ENCODE measurements at regions not wholly inside any gene's neighbourhood (a gene's known extent, or its start where the extent isn't known, plus 50 kb on each side); places are given as distances from the start of the nearest gene placed in this dataset.

DNA sequence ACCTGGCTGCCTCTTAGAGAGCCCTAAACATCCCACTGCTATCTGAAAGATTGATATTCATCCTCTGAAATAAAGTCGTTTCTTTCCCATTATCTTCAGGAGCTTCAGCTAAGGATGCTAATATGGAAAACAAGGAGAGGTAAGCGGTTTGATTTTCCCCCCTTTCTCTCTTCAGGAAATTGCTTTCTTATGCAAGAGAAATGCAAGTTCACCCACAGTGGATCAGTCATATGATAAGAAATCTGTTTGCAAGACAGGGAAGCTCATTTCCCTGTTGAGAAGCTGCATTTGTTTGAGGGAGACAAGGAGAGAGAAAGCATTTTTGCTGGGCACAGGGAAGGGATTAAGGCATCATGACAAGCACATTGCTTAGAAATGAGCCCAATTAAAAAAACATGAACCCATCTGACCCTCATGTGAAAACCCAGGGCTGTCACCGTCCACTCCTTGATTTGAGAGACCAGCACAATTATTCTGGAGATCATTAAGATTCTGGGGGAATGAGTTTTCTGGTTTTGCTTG lies 53.7 kb upstream of the BOD1 start:
- Histone ChIP-seq H3K23ac (ENCODE audit: low read depth, low read length, poor library complexity) (no peak overlapping the region), H3K4me1 (ENCODE audit: control insufficient read depth in 2 of 2, insufficient read depth in 1 of 2, low read depth in 1 of 2, low read length in 2 of 2) (peaks cover 11 to 20% of the 10 kb centered on the region in 2 donors), H4K91ac (ENCODE audit: low read depth, low read length, poor library complexity) (no peak overlapping the region), H2BK12ac (ENCODE audit: low read length) (no peak overlapping the region), H3K4me3 (ENCODE audit: low read length in 2 of 2) (no peak overlapping the region), H3K36me3 (replicated peaks in 1 of 2; ENCODE audit: control insufficient read depth in 2 of 2, insufficient read depth in 2 of 2, low read length in 2 of 2) (no peaks in the 10 kb centered on the region), H2BK15ac (ENCODE audit: low read length) (no peak overlapping the region), H2BK5ac (ENCODE audit: low read length) (no peak overlapping the region), H3K27ac (replicated peaks; ENCODE audit: low read length) (no peak overlapping the region), H3K9me3 (replicated peaks in 1 of 2; ENCODE audit: control insufficient read depth in 2 of 2, insufficient read depth in 1 of 2, low read depth in 1 of 2, low read length in 2 of 2) (peaks cover 3 to 6% of the 10 kb centered on the region in 2 donors), H3K27me3 (ENCODE audit: control insufficient read depth in 3 of 3, insufficient read depth in 3 of 3, low read depth in 1 of 3, low read length in 3 of 3) (peaks cover 0 to 7% (median 0%) of the 10 kb centered on the region in 3 experiments), H4K8ac (ENCODE audit: low read depth, low read length) (no peak overlapping the region), H3K14ac (ENCODE audit: low read length) (no peak overlapping the region), H3K4me2 (ENCODE audit: insufficient read depth, low read length, poor library complexity, severe bottlenecking) (no peak overlapping the region), H3K9ac (ENCODE audit: low read depth, low read length, poor library complexity) (no peak overlapping the region), H3K4ac (ENCODE audit: low read length) (no peak overlapping the region), H3K18ac (ENCODE audit: low read length) (no peak overlapping the region), H2BK120ac (ENCODE audit: low read depth, low read length) (no peak overlapping the region), H3K79me1 (ENCODE audit: low read depth, low read length) (no peaks in the 10 kb centered on the region), H2AFZ (ENCODE audit: low read length) (no peak overlapping the region), H2AK5ac (ENCODE audit: low read depth, low read length) (no peak overlapping the region)
- no CpG with 5 or more reads among the region's 3 CpGs for WGBS, 2 donors (ENCODE audit: extremely low coverage in 2 of 2, insufficient read length in 2 of 2, insufficient replicate concordance in 1 of 2)
- no peak for DNase-seq (ENCODE audit: low spot score)

DNA sequence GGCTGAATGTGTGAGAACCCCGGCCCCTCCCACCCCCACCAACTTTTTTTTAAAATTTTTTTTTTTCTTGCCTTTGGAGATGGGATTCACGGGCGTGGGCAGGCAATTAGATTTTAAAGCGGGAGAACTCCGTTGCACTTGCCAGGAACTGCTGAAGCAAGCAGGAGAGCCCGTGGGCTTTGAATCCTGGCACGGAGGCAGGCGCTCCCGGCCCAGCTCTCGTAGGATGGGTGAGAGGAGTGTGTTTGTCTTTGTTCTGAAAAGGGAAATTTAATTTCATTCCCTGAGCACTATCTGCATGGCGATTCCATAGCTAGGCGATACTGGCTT lies 54.3 kb upstream of the BOD1 start:
- H3K27ac ChIP-seq (replicated peaks; ENCODE audit: low read length), result no peak overlapping the region
- H3K79me1 ChIP-seq (ENCODE audit: low read depth, low read length), result no peaks in the 10 kb centered on the region
- H3K4me1 ChIP-seq (ENCODE audit: control insufficient read depth in 2 of 2, insufficient read depth in 1 of 2, low read depth in 1 of 2, low read length in 2 of 2), result peaks cover 11 to 20% of the 10 kb centered on the region in 2 donors

DNA sequence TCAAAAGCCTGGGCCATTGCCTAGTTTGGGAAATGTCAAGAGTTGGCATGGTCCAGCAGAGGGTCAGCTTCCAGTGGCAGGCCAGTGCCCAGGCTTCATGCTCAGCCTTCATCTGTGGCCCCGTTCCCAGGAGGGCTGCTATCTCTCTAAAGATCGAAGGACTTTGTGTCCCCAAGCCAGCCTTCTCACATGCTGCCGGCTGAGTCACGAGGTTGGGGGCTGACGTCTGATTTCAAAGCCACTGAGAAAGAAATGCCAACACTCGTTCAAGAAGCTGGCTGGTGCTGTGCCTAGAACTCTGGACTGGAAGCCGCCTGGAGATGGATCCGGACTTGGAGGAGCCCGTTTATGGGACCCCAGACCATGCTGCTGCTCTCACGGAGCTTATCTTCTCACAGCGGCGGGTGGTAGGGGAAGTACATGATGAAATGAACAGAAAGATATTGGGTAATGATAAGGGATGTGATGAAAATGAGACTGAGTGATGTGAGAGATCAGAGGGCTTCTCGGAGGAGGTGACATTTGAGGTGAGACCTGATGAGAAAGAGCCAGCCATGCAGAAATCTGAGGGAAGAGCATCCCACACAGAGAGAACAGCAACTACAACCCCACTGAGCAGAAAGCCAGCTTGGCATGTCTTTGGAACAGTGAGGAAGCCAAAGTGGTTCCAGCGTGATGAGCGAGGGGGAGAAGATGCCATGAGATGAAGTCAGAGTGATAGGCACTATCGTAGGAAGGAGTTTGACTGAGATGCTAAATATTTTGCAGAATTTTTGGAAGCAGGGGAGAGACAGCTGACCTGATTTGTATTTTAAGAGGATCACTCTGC lies 54.9 kb upstream of the BOD1 start:
- H3K36me3 ChIP-seq (replicated peaks in 1 of 2; ENCODE audit: control insufficient read depth in 2 of 2, insufficient read depth in 2 of 2, low read length in 2 of 2), result no peaks in the 10 kb centered on the region
- H2BK12ac ChIP-seq (ENCODE audit: low read length), result peak overlapping the region; percentile 14
- H3K79me1 ChIP-seq (ENCODE audit: low read depth, low read length), result no peaks in the 10 kb centered on the region
- no peak overlapping the region for H3K23ac ChIP-seq (ENCODE audit: low read depth, low read length, poor library complexity)
- H3K18ac ChIP-seq (ENCODE audit: low read length), result peak overlapping the region; percentile 11
- no peak overlapping the region for H3K4ac ChIP-seq (ENCODE audit: low read length)
- no peak overlapping the region for H3K4me3 ChIP-seq (ENCODE audit: low read length in 2 of 2)
- H2BK5ac ChIP-seq (ENCODE audit: low read length), result no peak overlapping the region
- H4K8ac ChIP-seq (ENCODE audit: low read depth, low read length), result no peak overlapping the region
- H3K27ac ChIP-seq (replicated peaks; ENCODE audit: low read length), result no peak overlapping the region
- no peak overlapping the region for H3K9ac ChIP-seq (ENCODE audit: low read depth, low read length, poor library complexity)
- no peak overlapping the region for H3K14ac ChIP-seq (ENCODE audit: low read length)
- no peak overlapping the region for H2BK120ac ChIP-seq (ENCODE audit: low read depth, low read length)
- peaks cover 3 to 6% of the 10 kb centered on the region in 2 donors for H3K9me3 ChIP-seq (replicated peaks in 1 of 2; ENCODE audit: control insufficient read depth in 2 of 2, insufficient read depth in 1 of 2, low read depth in 1 of 2, low read length in 2 of 2)
- H3K4me1 ChIP-seq (ENCODE audit: control insufficient read depth in 2 of 2, insufficient read depth in 1 of 2, low read depth in 1 of 2, low read length in 2 of 2), result peaks cover 11 to 20% of the 10 kb centered on the region in 2 donors
- H4K91ac ChIP-seq (ENCODE audit: low read depth, low read length, poor library complexity), result no peak overlapping the region
- peak overlapping the region; percentile 44 for H2AK5ac ChIP-seq (ENCODE audit: low read depth, low read length)
- peak overlapping the region; percentile 30 for H2BK15ac ChIP-seq (ENCODE audit: low read length)
- H3K27me3 ChIP-seq (ENCODE audit: control insufficient read depth in 3 of 3, insufficient read depth in 3 of 3, low read depth in 1 of 3, low read length in 3 of 3), result peaks cover 0 to 7% (median 0%) of the 10 kb centered on the region in 3 experiments
- WGBS, 2 donors (ENCODE audit: extremely low coverage in 2 of 2, insufficient read length in 2 of 2, insufficient replicate concordance in 1 of 2), result no CpG with 5 or more reads among the region's 16 CpGs
- no peak for DNase-seq (ENCODE audit: low spot score)
- H3K4me2 ChIP-seq (ENCODE audit: insufficient read depth, low read length, poor library complexity, severe bottlenecking), result no peak overlapping the region
- no peak overlapping the region for H2AFZ ChIP-seq (ENCODE audit: low read length)

More for the DNA sequence above, 54.3 kb upstream of the BOD1 start:
- Histone ChIP-seq H3K4me2 (ENCODE audit: insufficient read depth, low read length, poor library complexity, severe bottlenecking) (no peak overlapping the region), H2BK5ac (ENCODE audit: low read length) (no peak overlapping the region), H3K18ac (ENCODE audit: low read length) (peak overlapping the region; percentile 62), H3K14ac (ENCODE audit: low read length) (no peak overlapping the region), H2BK12ac (ENCODE audit: low read length) (peak overlapping the region; percentile 14), H4K8ac (ENCODE audit: low read depth, low read length) (no peak overlapping the region), H3K27me3 (ENCODE audit: control insufficient read depth in 3 of 3, insufficient read depth in 3 of 3, low read depth in 1 of 3, low read length in 3 of 3) (peaks cover 0 to 7% (median 0%) of the 10 kb centered on the region in 3 experiments), H2AFZ (ENCODE audit: low read length) (no peak overlapping the region), H2BK15ac (ENCODE audit: low read length) (peak overlapping the region; percentile 30), H2BK120ac (ENCODE audit: low read depth, low read length) (no peak overlapping the region), H2AK5ac (ENCODE audit: low read depth, low read length) (peak overlapping the region; percentile 44), H3K4me3 (ENCODE audit: low read length in 2 of 2) (no peak overlapping the region), H3K9me3 (replicated peaks in 1 of 2; ENCODE audit: control insufficient read depth in 2 of 2, insufficient read depth in 1 of 2, low read depth in 1 of 2, low read length in 2 of 2) (peaks cover 3 to 6% of the 10 kb centered on the region in 2 donors), H4K91ac (ENCODE audit: low read depth, low read length, poor library complexity) (no peak overlapping the region), H3K23ac (ENCODE audit: low read depth, low read length, poor library complexity) (no peak overlapping the region), H3K36me3 (replicated peaks in 1 of 2; ENCODE audit: control insufficient read depth in 2 of 2, insufficient read depth in 2 of 2, low read length in 2 of 2) (no peaks in the 10 kb centered on the region), H3K9ac (ENCODE audit: low read depth, low read length, poor library complexity) (no peak overlapping the region), H3K4ac (ENCODE audit: low read length) (no peak overlapping the region)
- DNase-seq (ENCODE audit: low spot score), result no peak
- no CpG with 5 or more reads among the region's 12 CpGs for WGBS, 2 donors (ENCODE audit: extremely low coverage in 2 of 2, insufficient read length in 2 of 2, insufficient replicate concordance in 1 of 2)

DNA sequence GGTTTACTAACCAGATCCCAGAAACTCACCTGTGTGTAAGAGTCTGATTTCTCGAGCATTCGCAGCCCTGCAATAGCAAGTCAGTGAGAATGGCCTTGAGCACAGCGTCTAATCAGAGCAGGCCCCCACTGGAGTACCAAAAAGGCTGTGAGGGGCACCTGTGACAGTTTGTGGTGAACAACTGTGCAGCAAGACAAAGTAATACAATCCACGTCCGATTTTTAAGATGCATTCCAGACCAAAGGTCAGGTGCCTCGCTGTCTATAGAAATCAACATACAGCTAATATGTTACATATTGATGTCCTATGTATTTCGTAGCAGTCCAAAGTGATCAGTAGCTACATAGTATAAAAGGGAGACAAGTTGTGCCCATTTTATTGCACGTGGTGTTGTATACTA lies 55.7 kb upstream of the BOD1 start:
- Histone ChIP-seq H2BK5ac (ENCODE audit: low read length) (no peak overlapping the region), H2BK15ac (ENCODE audit: low read length) (no peak overlapping the region), H3K9ac (ENCODE audit: low read depth, low read length, poor library complexity) (no peak overlapping the region), H2AK5ac (ENCODE audit: low read depth, low read length) (no peak overlapping the region), H4K8ac (ENCODE audit: low read depth, low read length) (no peak overlapping the region), H3K79me1 (ENCODE audit: low read depth, low read length) (no peaks in the 10 kb centered on the region), H3K4me1 (ENCODE audit: control insufficient read depth in 2 of 2, insufficient read depth in 1 of 2, low read depth in 1 of 2, low read length in 2 of 2) (peaks cover 11 to 20% of the 10 kb centered on the region in 2 donors), H3K14ac (ENCODE audit: low read length) (no peak overlapping the region), H3K9me3 (replicated peaks in 1 of 2; ENCODE audit: control insufficient read depth in 2 of 2, insufficient read depth in 1 of 2, low read depth in 1 of 2, low read length in 2 of 2) (peaks cover 3 to 6% of the 10 kb centered on the region in 2 donors), H4K91ac (ENCODE audit: low read depth, low read length, poor library complexity) (no peak overlapping the region), H3K18ac (ENCODE audit: low read length) (no peak overlapping the region), H3K27me3 (ENCODE audit: control insufficient read depth in 3 of 3, insufficient read depth in 3 of 3, low read depth in 1 of 3, low read length in 3 of 3) (peaks cover 0 to 7% (median 0%) of the 10 kb centered on the region in 3 experiments), H2BK120ac (ENCODE audit: low read depth, low read length) (no peak overlapping the region), H3K4me3 (ENCODE audit: low read length in 2 of 2) (no peak overlapping the region), H2BK12ac (ENCODE audit: low read length) (no peak overlapping the region), H3K27ac (replicated peaks; ENCODE audit: low read length) (no peak overlapping the region), H3K36me3 (replicated peaks in 1 of 2; ENCODE audit: control insufficient read depth in 2 of 2, insufficient read depth in 2 of 2, low read length in 2 of 2) (no peaks in the 10 kb centered on the region), H3K4me2 (ENCODE audit: insufficient read depth, low read length, poor library complexity, severe bottlenecking) (no peak overlapping the region), H3K23ac (ENCODE audit: low read depth, low read length, poor library complexity) (no peak overlapping the region), H3K4ac (ENCODE audit: low read length) (no peak overlapping the region), H2AFZ (ENCODE audit: low read length) (no peak overlapping the region)
- no peak for DNase-seq (ENCODE audit: low spot score)
- WGBS, 2 donors (ENCODE audit: extremely low coverage in 2 of 2, insufficient read length in 2 of 2, insufficient replicate concordance in 1 of 2), result no CpG with 5 or more reads among the region's 8 CpGs
